ENCODE measurements at regions not wholly inside any gene's neighbourhood (a gene's known extent, or its start where the extent isn't known, plus 50 kb on each side); places are given as distances from the start of the nearest gene placed in this dataset.

GRCh38 chr6:12366731-12367130, 76.6 kb downstream of the EDN1 start:
- no peak overlapping the region for H3K4me3 ChIP-seq (ENCODE audit: low read depth, low read length)
- no peak for TF ChIP-seq CTCF (IDR thresholded peaks at IDR 0.05; ENCODE audit: low read depth, low read length, missing control alignments)
- no peak for DNase-seq (ENCODE audit: low read depth)

DNA sequence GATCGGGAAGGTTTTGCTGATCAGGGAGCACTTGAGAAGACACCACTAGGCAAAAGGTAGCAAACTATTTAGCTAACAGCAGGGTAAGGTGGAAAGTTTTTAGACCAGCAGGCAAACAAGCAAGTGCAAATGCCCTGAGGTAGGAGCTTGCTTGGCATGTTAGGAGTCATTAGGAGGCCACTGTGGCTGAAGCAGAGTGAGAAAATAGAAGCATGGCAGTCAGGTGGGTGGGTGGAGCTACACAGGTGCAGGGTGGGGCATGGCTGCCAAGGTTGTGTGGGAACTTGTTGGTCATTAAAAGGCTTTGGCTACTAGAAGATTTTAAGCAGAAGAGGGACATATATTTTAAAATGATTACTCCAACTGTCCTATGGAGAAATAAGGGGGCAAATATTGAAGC, 77.3 kb downstream of the EDN1 start:
- no peak for DNase-seq (ENCODE audit: low read depth)
- no peak for TF ChIP-seq CTCF (IDR thresholded peaks at IDR 0.05; ENCODE audit: low read depth, low read length, missing control alignments)

GRCh38 chr6:12369355-12369754, 79.2 kb downstream of the EDN1 start:
- H3K4me3 ChIP-seq (ENCODE audit: low read depth, low read length) = no peak overlapping the region
- no peak for TF ChIP-seq CTCF (IDR thresholded peaks at IDR 0.05; ENCODE audit: low read depth, low read length, missing control alignments)
- no peak for DNase-seq (ENCODE audit: low read depth)

More for the DNA sequence above, 77.3 kb downstream of the EDN1 start:
- no peak overlapping the region for H3K4me3 ChIP-seq (ENCODE audit: low read depth, low read length)

DNA sequence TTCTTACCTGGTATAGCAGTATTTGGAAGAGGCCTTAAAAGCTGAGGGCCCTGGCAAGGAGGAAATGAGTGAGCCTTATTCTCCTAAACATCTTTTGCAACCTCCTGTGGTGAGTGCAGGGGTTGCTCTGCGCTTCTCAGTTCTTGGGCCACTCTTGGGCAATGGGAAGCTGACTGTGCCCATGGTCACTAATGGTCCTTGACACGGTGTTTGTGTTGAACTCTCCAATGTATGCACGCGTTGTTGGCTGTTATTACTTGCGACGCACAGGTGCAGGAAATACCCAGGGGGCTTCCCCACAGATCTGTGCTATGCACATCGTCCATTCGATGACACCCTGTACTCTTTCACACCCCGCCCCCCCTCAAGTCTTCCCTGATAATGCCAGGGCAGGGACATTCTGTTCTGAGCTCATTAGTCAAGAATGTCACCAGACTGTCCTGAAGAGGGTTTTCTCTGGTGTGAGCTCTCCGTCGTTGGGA, 79.7 kb downstream of the EDN1 start:
- H3K4me3 ChIP-seq (ENCODE audit: low read depth, low read length) = no peak overlapping the region
- TF ChIP-seq CTCF (IDR thresholded peaks at IDR 0.05; ENCODE audit: low read depth, low read length, missing control alignments) = peak; percentile 22
- peak; percentile 30 for DNase-seq (ENCODE audit: low read depth)

DNA sequence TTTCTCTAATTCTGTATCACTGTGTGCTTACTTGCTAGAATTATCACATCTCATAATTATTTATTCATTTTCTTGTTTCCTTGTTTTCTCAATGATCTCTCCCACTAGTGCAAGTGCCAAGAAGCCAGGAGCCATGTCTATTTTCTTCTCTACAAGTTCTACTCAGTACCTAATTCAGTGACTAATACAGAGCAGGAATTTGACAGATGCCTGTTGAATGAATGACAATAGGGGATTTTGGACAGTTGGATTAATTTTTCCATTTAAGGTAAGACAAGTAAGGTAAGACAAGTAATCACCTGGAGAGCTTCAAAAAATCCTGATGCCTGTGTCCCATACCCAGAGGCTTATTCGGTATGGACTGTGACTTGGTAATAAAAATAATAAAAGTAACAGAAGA, 81.0 kb downstream of the EDN1 start:
- no peak for TF ChIP-seq CTCF (IDR thresholded peaks at IDR 0.05; ENCODE audit: low read depth, low read length, missing control alignments)
- no peak overlapping the region for H3K4me3 ChIP-seq (ENCODE audit: low read depth, low read length)
- no peak for DNase-seq (ENCODE audit: low read depth)

DNA sequence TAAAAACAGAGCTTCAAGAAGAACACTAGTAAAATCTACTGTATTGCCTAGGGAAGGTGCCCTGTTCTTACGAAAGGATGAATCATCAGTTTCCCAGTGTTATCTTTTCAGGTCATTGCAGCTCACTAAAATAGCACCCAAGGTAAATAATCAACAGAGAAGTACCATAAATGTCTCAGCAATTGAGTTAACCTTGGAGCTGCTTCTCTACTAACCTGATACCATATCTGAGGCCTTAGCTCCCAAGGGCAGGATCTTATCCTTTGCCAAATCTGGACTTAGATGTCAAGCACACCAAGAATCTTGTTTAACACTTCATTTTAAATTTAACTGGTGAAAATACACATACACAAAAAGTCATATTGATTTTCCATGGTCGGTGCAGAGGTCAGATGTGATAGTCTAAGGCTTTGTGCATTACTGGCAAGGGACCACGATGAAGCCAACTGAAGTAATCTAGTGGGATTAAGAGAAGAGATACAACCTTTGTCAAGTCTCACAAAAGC, 81.5 kb downstream of the EDN1 start:
- TF ChIP-seq CTCF (IDR thresholded peaks at IDR 0.05; ENCODE audit: low read depth, low read length, missing control alignments) = no peak
- DNase-seq (ENCODE audit: low read depth) = no peak
- H3K4me3 ChIP-seq (ENCODE audit: low read depth, low read length) = no peak overlapping the region

GRCh38 chr6:12379181-12379580, 89.0 kb downstream of the EDN1 start:
- DNase-seq (ENCODE audit: low read depth) = no peak
- no peak overlapping the region for H3K4me3 ChIP-seq (ENCODE audit: low read depth, low read length)
- no peak for TF ChIP-seq CTCF (IDR thresholded peaks at IDR 0.05; ENCODE audit: low read depth, low read length, missing control alignments)
